HCT116 (cell line): ENCODE measurements at regions not wholly inside any gene's neighbourhood (a gene's known extent, or its start where the extent isn't known, plus 50 kb on each side); places are given as distances from the start of the nearest gene placed in this dataset.

Source experiments
- ATAC-seq: fragments of 200-7000 bp; cut with Tn5 transposase; 2 replicates; pipeline ENCODE4 v1.9.1; 2020; ENCODE audit warnings: mild to moderate bottlenecking, moderate library complexity
- BruUV-seq: library from RNA; stranded (reverse); fragments of 400-500 nt; replicated peaks from 2 replicates; lab custom pipeline; 2021; lab: Mats Ljungman, UMichigan
- CTCF ChIA-PET: fragments of 300-600 bp; sonication (Branson Sonifier 250); formaldehyde crosslinking; loops from one replicate; lab custom pipeline; 2021; ENCODE audit warnings: antibody characterized with exemption; lab: Charles Lee
- POLR2A ChIA-PET: fragments of 300-600, 350-600 bp; sonication (Branson Sonifier 250); formaldehyde crosslinking; loops from one replicate; lab custom pipeline; 2021; ENCODE audit warnings: antibody characterized with exemption; lab: Charles Lee
- RAD21 ChIA-PET, 2 experiments: fragments of 300-600 bp; sonication (Branson Sonifier 250); formaldehyde crosslinking; loops; one replicate each; lab custom pipeline; 2023; ENCODE audit warnings: low total read pairs in 2 of 2; ENCODE audit not compliant: uncharacterized antibody in 2 of 2, unreplicated experiment in 2 of 2, low non-redundant PET in 1 of 2; lab: Charles Lee
- DNase-seq: peaks from one replicate; pipeline ENCODE4 v3.0.0-alpha.2; 2010; ENCODE audit warnings: low read depth, low spot score
- H2AFZ ChIP-seq: fragments of 200-600 bp; shearing (Covaris generic), sonication (generic); 2 replicates; pipeline ENCODE4 v1.6.1; 2017; ENCODE audit warnings: low read depth, mixed run types, mixed read lengths, antibody characterized with exemption, low read length; ENCODE audit not compliant: poor library complexity, severe bottlenecking
- H3K27ac ChIP-seq: 2 replicates; pipeline ENCODE4 v1.5.1; 2012; ENCODE audit warnings: low read depth, low read length
- H3K27me3 ChIP-seq: fragments of 200-600 bp; sonication (generic); 2 replicates; pipeline ENCODE4 v1.6.1; 2016; ENCODE audit warnings: mixed run types, low read length, mixed read lengths; ENCODE audit not compliant: insufficient read depth
- H3K36me3 ChIP-seq, 2 experiments: fragments of 200-500 bp in 1 of 2; fragments of 200-600 bp in 1 of 2; sonication (Bioruptor generic) in 1 of 2; sonication (generic) in 1 of 2; 2 replicates each; pipeline versions ENCODE4 v1.5.1 to v1.6.1; 2014 to 2016; ENCODE audit warnings: low read length in 2 of 2, inconsistent platforms in 1 of 2, mixed read lengths in 1 of 2, mixed run types in 1 of 2; ENCODE audit not compliant: insufficient read depth in 2 of 2, control insufficient read depth in 1 of 2
- H3K4me1 ChIP-seq, 2 experiments: fragments of 200-600 bp in 1 of 2; sonication (generic) in 1 of 2; 2 replicates each; pipeline versions ENCODE4 v1.5.1 to v1.6.1; 2012 to 2017; ENCODE audit warnings: low read length in 2 of 2, inconsistent platforms in 1 of 2, mild to moderate bottlenecking in 1 of 2, mixed read lengths in 1 of 2, mixed run types in 1 of 2, moderate library complexity in 1 of 2; ENCODE audit not compliant: insufficient read depth in 2 of 2, control insufficient read depth in 1 of 2
- H3K4me2 ChIP-seq: fragments of 200-600 bp; sonication (generic); 2 replicates; pipeline ENCODE4 v1.6.1; 2017; ENCODE audit warnings: mixed run types, low read length, mixed read lengths
- H3K4me3 ChIP-seq, 2 experiments: fragments of 200-600 bp in 1 of 2; sonication (generic) in 1 of 2; replicated peaks in 1 of 2; 2 replicates each; pipeline ENCODE4 v1.5.1; 2011 to 2016; ENCODE audit warnings: low read length in 2 of 2, control low read depth in 1 of 2, low read depth in 1 of 2, mild to moderate bottlenecking in 1 of 2, mixed read lengths in 1 of 2, mixed run types in 1 of 2
- H3K79me2 ChIP-seq: fragments of 200-600 bp; sonication (generic); 2 replicates; pipeline ENCODE4 v1.6.1; 2017; ENCODE audit warnings: mild to moderate bottlenecking, mixed run types, low read length, moderate library complexity, mixed read lengths; ENCODE audit not compliant: insufficient read depth
- H3K9ac ChIP-seq: fragments of 200-600 bp; sonication (generic); 2 replicates; pipeline ENCODE4 v1.6.1; 2016; ENCODE audit warnings: low read length, mixed read lengths
- H3K9me2 ChIP-seq: fragments of 200-600 bp; sonication (generic), shearing (Covaris generic); 2 replicates; pipeline ENCODE4 v1.6.1; 2017; ENCODE audit warnings: mixed run types, mild to moderate bottlenecking, moderate library complexity; ENCODE audit not compliant: insufficient read depth
- H3K9me3 ChIP-seq, 2 experiments: fragments of 200-500 bp in 1 of 2; fragments of 200-600 bp in 1 of 2; sonication (Bioruptor generic) in 1 of 2; sonication (generic) in 1 of 2; 2 replicates each; pipeline ENCODE4 v1.6.1; 2014 to 2017; ENCODE audit warnings: low read length in 2 of 2, mixed read lengths in 2 of 2, inconsistent platforms in 1 of 2, low read depth in 1 of 2, mild to moderate bottlenecking in 1 of 2, mixed run types in 1 of 2, moderate library complexity in 1 of 2; ENCODE audit not compliant: control insufficient read depth in 1 of 2, insufficient read depth in 1 of 2
- H4K20me1 ChIP-seq: fragments of 200-600 bp; sonication (generic), shearing (Covaris generic); 2 replicates; pipeline ENCODE4 v1.6.1; 2017; ENCODE audit warnings: mixed run types, mild to moderate bottlenecking, moderate library complexity; ENCODE audit not compliant: insufficient read depth
- CBX3 ChIP-seq: IDR thresholded peaks from 2 replicates; pipeline ENCODE4 v1.6.1; 2012; ENCODE audit warnings: low read depth
- EGR1 ChIP-seq: IDR thresholded peaks from 2 replicates; pipeline ENCODE4 v1.6.1; 2012; ENCODE audit warnings: low read depth
- ELF1 ChIP-seq: IDR thresholded peaks from 2 replicates; pipeline ENCODE4 v1.6.1; 2012; ENCODE audit warnings: low read depth, borderline replicate concordance
- EZH2 ChIP-seq: fragments of 200-600 bp; sonication (generic); IDR thresholded peaks from 2 replicates; pipeline ENCODE4 v1.6.1; 2017; ENCODE audit warnings: antibody characterized with exemption, mixed run types
- EZH2phosphoT487 ChIP-seq: fragments of 200-600 bp; IDR thresholded peaks from 2 replicates; pipeline ENCODE4 v1.6.1; 2018; ENCODE audit warnings: antibody characterized with exemption, borderline replicate concordance
- FOSL1 ChIP-seq: IDR thresholded peaks from 2 replicates; pipeline ENCODE4 v1.6.1; 2012; ENCODE audit warnings: low read depth
- JUND ChIP-seq: IDR thresholded peaks from 2 replicates; pipeline ENCODE4 v1.6.1; 2012
- POLR2A ChIP-seq: IDR thresholded peaks from 2 replicates; pipeline ENCODE4 v1.7.0; 2011; ENCODE audit warnings: borderline replicate concordance; ENCODE audit not compliant: insufficient read depth, insufficient read length; ENCODE audit errors: extremely low read depth
- POLR2AphosphoS5 ChIP-seq: IDR thresholded peaks from 2 replicates; pipeline ENCODE4 v1.6.1; 2011; ENCODE audit warnings: mild to moderate bottlenecking, low read depth, low read length, moderate library complexity
- RAD21 ChIP-seq: IDR thresholded peaks from 2 replicates; pipeline ENCODE4 v1.6.1; 2012; ENCODE audit warnings: low read depth, mild to moderate bottlenecking
- SIN3A ChIP-seq: IDR thresholded peaks from 2 replicates; pipeline ENCODE4 v1.6.1; 2012; ENCODE audit warnings: low read depth
- SP1 ChIP-seq: IDR thresholded peaks from 2 replicates; pipeline ENCODE4 v1.6.1; 2012; ENCODE audit warnings: low read depth
- SRF ChIP-seq: IDR thresholded peaks from 2 replicates; pipeline ENCODE4 v1.6.1; 2012; ENCODE audit warnings: low read depth
- TCF7L2 ChIP-seq: IDR thresholded peaks from 2 replicates; pipeline ENCODE4 v1.7.0; 2011; ENCODE audit warnings: borderline replicate concordance, inconsistent platforms; ENCODE audit not compliant: insufficient read depth, insufficient read length; ENCODE audit errors: extremely low read depth
- YY1 ChIP-seq: IDR thresholded peaks from 2 replicates; pipeline ENCODE4 v1.6.1; 2011; ENCODE audit warnings: low read length, low read depth, moderate library complexity, mild to moderate bottlenecking; ENCODE audit not compliant: insufficient replicate concordance; ENCODE audit errors: extremely low read depth
- ZFX ChIP-seq: fragments of 450-650 bp; IDR thresholded peaks from 2 replicates; pipeline ENCODE4 v1.6.1; 2017
- intact Hi-C: fragments of 100-400 bp; cut with micrococcal nuclease; formaldehyde crosslinking; loops from 2 replicates; pipeline ENCODE4 v1.10.0; 2022
- TF ChIP-seq, protein P1 (sequence below): IDR thresholded peaks from 2 replicates; pipeline ENCODE4 v1.6.1; 2012
- TF ChIP-seq, protein P2 (sequence below): IDR thresholded peaks from 2 replicates; pipeline ENCODE4 v1.6.1; 2011; ENCODE audit warnings: mild to moderate bottlenecking, low read length, moderate library complexity; ENCODE audit not compliant: insufficient replicate concordance; ENCODE audit errors: extremely low read depth
- TF ChIP-seq, protein P3 (sequence below): IDR thresholded peaks from 2 replicates; pipeline ENCODE4 v1.6.1; 2012; ENCODE audit warnings: low read depth
- TF ChIP-seq, protein P4 (sequence below), 3 experiments: fragments of 200-600 bp in 1 of 3; sonication (generic) in 1 of 3; IDR thresholded peaks in 2 of 3; conservative IDR thresholded peaks in 1 of 3; 2 replicates each; pipeline ENCODE4 v1.5.1; 2012 to 2017; ENCODE audit warnings: low read depth in 2 of 3, low read length in 2 of 3, antibody characterized with exemption in 1 of 3, borderline replicate concordance in 1 of 3, control low read depth in 1 of 3, mild to moderate bottlenecking in 1 of 3, mixed read lengths in 1 of 3, mixed run types in 1 of 3, moderate library complexity in 1 of 3; ENCODE audit not compliant: insufficient read depth in 1 of 3

DNA sequence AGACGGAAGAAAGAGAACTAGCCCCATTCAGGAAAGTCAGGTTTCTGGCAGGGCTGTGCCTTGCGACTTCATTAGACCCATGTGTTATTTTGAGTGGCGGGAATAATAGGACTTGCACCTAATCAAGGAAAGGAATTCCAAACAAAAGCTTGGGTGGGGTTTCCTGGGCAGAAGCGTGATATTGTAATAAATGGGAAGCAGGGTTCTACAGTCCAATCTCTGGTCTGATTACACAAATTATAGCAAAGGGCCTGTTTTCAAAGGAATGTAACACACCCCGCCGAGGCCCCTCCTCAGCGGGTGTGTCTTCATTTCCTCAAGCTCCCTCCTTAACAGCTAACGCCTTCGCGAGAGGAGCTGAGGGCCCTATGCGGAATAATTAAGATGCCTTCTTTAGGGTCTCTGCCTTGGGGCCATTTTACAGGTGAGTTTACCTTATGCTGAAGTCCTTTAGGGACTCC lies 396.0 kb upstream of the C2CD4B start:
- H3K9me3 ChIP-seq: no peaks in the 10 kb centered on the region
- ChIA-PET POLR2A (no interaction called here), CTCF (interaction anchor here (3.5 kb wide), 1 partner anchor 12 kb away, joined by 9 read pairs; no protein-coding TSS in a partner anchor)

More for the DNA sequence above, 396.0 kb upstream of the C2CD4B start:
- BruUV-seq: no TSS peak
- H3K9ac ChIP-seq: no peak overlapping the region
- H3K9me2 ChIP-seq: no peaks in the 10 kb centered on the region
- H3K27ac ChIP-seq: no peak overlapping the region
- H3K4me1 ChIP-seq: no peaks in the 10 kb centered on the region
- H3K36me3 ChIP-seq: no peaks in the 10 kb centered on the region
- H3K4me2 ChIP-seq: no peak overlapping the region
- TF ChIP-seq SRF: no peak
- no peak for TF ChIP-seq YY1
- TF ChIP-seq JUND: no peak
- TF ChIP-seq EZH2: no peak
- TF ChIP-seq TCF7L2: no peak
- no peak for TF ChIP-seq EGR1
- TF ChIP-seq, protein P1, sequence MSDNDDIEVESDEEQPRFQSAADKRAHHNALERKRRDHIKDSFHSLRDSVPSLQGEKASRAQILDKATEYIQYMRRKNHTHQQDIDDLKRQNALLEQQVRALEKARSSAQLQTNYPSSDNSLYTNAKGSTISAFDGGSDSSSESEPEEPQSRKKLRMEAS: no peak
- no peak for TF ChIP-seq SP1
- no peak for TF ChIP-seq ZFX
- TF ChIP-seq, protein P2, sequence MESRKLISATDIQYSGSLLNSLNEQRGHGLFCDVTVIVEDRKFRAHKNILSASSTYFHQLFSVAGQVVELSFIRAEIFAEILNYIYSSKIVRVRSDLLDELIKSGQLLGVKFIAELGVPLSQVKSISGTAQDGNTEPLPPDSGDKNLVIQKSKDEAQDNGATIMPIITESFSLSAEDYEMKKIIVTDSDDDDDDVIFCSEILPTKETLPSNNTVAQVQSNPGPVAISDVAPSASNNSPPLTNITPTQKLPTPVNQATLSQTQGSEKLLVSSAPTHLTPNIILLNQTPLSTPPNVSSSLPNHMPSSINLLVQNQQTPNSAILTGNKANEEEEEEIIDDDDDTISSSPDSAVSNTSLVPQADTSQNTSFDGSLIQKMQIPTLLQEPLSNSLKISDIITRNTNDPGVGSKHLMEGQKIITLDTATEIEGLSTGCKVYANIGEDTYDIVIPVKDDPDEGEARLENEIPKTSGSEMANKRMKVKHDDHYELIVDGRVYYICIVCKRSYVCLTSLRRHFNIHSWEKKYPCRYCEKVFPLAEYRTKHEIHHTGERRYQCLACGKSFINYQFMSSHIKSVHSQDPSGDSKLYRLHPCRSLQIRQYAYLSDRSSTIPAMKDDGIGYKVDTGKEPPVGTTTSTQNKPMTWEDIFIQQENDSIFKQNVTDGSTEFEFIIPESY: no peak
- TF ChIP-seq ELF1: no peak
- TF ChIP-seq SIN3A: no peak
- TF ChIP-seq, protein P3, sequence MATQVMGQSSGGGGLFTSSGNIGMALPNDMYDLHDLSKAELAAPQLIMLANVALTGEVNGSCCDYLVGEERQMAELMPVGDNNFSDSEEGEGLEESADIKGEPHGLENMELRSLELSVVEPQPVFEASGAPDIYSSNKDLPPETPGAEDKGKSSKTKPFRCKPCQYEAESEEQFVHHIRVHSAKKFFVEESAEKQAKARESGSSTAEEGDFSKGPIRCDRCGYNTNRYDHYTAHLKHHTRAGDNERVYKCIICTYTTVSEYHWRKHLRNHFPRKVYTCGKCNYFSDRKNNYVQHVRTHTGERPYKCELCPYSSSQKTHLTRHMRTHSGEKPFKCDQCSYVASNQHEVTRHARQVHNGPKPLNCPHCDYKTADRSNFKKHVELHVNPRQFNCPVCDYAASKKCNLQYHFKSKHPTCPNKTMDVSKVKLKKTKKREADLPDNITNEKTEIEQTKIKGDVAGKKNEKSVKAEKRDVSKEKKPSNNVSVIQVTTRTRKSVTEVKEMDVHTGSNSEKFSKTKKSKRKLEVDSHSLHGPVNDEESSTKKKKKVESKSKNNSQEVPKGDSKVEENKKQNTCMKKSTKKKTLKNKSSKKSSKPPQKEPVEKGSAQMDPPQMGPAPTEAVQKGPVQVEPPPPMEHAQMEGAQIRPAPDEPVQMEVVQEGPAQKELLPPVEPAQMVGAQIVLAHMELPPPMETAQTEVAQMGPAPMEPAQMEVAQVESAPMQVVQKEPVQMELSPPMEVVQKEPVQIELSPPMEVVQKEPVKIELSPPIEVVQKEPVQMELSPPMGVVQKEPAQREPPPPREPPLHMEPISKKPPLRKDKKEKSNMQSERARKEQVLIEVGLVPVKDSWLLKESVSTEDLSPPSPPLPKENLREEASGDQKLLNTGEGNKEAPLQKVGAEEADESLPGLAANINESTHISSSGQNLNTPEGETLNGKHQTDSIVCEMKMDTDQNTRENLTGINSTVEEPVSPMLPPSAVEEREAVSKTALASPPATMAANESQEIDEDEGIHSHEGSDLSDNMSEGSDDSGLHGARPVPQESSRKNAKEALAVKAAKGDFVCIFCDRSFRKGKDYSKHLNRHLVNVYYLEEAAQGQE: no peak
- TF ChIP-seq POLR2A: no peak
- TF ChIP-seq, protein P4, sequence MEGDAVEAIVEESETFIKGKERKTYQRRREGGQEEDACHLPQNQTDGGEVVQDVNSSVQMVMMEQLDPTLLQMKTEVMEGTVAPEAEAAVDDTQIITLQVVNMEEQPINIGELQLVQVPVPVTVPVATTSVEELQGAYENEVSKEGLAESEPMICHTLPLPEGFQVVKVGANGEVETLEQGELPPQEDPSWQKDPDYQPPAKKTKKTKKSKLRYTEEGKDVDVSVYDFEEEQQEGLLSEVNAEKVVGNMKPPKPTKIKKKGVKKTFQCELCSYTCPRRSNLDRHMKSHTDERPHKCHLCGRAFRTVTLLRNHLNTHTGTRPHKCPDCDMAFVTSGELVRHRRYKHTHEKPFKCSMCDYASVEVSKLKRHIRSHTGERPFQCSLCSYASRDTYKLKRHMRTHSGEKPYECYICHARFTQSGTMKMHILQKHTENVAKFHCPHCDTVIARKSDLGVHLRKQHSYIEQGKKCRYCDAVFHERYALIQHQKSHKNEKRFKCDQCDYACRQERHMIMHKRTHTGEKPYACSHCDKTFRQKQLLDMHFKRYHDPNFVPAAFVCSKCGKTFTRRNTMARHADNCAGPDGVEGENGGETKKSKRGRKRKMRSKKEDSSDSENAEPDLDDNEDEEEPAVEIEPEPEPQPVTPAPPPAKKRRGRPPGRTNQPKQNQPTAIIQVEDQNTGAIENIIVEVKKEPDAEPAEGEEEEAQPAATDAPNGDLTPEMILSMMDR (IDR thresholded peaks at IDR 0.05 in 2 of 3, conservative IDR thresholded peaks at IDR 0.05 in 1 of 3; ENCODE audit: borderline replicate concordance in 1 of 3, insufficient read depth in 1 of 3, low read depth in 2 of 3, low read length in 2 of 3): no peak
- TF ChIP-seq CBX3: no peak
- no peak for TF ChIP-seq POLR2AphosphoS5
- TF ChIP-seq FOSL1: no peak
- no peak for TF ChIP-seq EZH2phosphoT487
- no peak for TF ChIP-seq RAD21
- no peaks in the 10 kb centered on the region for H3K79me2 ChIP-seq
- RAD21 ChIA-PET: no interaction called here
- H3K27me3 ChIP-seq: no peaks in the 10 kb centered on the region
- no peak overlapping the region for H2AFZ ChIP-seq
- H3K4me3 ChIP-seq: no peak overlapping the region
- no peaks in the 10 kb centered on the region for H4K20me1 ChIP-seq
- ATAC-seq: no peak
- intact Hi-C loops: no loop called here
- no peak for DNase-seq
